ENCODE measurements at regions not wholly inside any gene's neighbourhood (a gene's known extent, or its start where the extent isn't known, plus 50 kb on each side); places are given as distances from the start of the nearest gene placed in this dataset.
"Not testable (repeated sequence)": the region's sequence is repeated elsewhere in the genome, so short reads cannot be mapped to it uniquely, and the experiment has no call there.

DNA sequence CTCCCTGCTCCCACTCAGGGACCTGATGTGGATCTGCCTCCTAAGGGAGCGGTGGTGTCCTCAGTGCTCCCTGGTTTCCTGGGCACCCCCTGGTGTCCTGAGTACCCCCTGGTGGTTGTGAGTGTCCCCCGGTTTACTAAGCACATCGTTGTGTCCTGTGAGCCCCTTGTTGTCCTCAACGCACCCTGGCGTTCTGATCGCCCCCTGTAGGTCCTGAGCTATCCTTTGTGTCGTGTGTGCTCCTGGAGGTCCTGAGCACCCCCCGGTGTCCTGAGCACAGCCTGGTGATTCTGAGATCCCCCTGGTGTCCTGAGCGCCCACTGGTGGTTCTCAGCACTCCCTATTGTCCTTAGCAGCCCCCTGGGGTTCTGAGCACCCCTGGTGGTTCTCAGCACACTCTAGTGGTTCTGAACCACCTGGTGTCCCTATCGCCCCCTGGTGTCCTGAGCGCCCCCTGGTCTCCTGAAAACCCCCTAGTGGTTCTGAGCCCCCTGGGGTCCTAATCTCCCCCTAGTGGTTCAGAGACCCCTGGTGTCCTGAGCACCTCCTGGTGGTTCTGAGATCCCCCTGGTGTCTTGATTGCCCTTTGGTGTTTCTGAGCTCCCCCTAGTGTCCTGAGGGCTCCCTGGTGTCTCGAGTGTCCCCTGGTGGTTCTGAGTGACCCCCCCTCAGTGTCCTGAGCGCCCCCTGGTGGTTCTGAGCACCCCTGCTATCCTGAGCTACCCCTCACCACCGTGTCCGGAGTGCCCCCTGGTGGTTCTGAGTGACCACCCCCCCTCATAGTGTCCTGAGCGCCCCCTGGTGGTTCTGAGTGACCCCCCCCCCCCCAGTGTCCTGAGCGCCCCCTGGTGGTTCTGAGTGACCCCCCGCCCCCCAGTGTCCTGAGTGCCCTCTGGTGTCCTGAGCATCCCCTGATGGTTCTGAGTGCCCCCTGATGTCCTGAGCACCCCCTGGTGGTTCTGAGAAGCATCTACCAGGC, 615.1 kb downstream of the TMEM121 start:
- no peak for DNase-seq (ENCODE audit: low spot score)

DNA sequence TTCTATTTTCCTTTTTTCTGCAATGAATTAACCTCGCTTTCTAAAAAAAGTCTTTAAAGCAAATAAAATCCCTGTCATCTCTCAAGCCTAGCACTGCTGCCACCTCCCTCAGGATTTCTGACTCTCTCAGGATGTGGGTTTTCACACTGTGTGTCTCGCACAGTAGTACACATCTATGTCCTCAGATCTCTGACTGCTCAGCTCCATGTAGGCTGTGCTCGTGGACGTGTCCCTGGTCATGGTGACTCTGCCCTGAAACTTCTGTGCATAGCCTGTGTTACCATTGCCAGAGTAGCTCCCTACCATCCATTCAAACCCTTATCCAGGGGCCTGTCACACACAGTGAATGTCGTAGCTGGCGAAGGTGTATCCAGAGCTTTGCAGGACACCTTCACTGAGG, 619.3 kb downstream of the TMEM121 start:
- not testable (repeated sequence) for DNase-seq (ENCODE audit: low spot score)

DNA sequence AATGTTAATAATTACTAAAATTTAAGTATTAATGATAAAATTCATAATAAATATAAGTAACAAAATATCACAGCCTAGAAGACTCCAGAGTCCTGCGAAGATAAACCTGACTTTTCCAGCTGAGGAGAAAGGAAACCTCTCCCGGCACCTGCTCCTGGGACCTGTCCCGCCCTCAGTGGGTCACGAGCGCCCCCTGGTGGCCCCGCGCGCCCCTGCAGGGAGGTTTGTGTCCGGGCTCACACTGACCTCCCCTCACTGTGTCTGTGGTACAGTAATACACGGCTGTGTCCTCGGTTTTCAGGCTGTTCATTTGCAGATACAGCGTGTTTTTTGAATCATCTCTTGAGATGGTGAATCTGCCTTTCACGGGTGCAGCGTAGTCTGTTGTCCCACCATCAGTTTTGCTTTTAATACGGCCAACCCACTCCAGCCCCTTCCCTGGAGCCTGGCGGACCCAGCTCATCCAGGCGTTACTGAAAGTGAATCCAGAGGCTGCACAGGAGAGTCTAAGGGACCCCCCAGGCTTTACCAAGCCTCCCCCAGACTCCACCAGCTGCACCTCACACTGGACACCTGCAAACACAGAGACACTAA, 627.1 kb downstream of the TMEM121 start:
- DNase-seq (ENCODE audit: low spot score): not testable (repeated sequence)

DNA sequence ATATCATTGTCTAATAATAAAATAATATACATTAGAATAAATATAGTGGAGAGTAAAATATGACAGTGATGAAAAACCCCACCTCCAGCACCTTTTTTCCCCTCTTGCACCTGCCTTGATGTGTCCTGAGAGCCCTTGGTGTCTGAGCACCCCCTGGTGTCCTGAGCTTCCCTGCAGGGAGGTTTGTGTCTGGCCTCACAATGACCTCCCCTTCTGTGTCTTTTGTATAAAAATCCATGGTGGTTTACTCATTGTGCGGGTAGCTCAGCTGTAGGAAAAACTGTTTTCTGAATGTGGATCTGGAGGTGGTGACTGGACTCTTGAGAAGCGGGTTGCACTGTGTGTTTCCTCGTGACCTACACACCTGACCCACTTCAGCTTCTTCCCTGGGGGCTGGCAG, 636.9 kb downstream of the TMEM121 start:
- DNase-seq (ENCODE audit: low spot score): no peak

DNA sequence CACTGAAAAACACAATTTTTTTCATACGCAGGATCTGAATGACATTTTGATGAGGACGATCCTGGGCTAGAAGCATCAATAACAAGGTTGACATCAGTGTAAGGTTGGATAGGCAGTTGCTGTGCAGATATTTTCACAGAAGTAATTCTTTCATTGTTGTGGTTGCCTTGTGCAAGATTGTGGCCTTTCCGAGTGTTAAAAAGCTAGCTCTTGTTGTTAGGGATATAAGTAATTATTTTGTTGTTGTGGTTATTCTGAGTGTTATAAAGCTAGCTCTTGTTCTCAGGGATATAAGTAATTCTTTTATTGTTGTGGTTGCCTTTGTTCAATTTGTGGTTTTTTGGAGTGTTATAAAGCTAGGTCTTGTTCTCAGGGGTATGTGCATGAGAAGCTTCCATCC, 637.4 kb downstream of the TMEM121 start:
- not testable (repeated sequence) for DNase-seq (ENCODE audit: low spot score)

DNA sequence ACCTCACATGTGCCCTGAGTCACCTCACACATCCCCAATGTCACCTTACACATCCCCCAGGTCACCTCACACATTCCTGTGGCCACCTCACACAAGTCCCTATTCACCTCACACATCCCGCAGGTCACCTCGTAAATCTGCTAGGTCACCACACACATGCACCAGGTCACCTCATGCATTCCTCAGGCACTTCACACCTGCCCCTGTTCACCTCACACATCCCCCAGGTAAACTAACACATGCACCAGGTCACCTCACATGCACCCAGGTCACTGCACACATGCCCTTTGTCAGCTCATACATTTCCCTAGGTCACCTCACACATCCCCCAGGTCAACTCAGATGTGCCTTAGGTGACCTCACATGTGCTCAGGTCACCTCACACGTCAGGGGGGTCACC, 639.8 kb downstream of the TMEM121 start:
- DNase-seq (ENCODE audit: low spot score): no peak

DNA sequence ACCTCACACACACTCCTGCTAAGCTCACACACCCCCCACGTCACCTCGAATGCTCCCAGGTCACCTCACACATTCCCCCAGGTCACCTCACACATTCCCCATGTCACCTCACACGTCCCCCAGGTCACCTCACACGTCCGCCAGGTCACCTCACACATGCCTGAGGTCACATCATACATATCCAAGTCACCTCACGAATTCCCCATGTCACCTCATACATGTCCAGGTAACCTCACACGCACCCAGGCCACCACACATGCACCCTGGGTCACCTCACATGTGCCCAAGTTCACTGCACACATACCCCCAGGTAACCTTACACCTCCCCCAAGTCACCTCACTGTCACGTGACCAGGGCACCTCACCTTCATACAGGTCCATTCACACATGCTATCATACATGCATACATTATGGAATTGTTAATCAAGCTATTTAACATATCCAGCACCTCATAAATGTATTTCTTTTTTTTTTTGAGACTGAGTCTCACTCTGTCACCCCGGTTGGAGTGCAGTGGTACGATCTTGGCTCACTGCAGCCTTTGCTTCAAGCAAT, 640.3 kb downstream of the TMEM121 start:
- DNase-seq (ENCODE audit: low spot score): no peak

DNA sequence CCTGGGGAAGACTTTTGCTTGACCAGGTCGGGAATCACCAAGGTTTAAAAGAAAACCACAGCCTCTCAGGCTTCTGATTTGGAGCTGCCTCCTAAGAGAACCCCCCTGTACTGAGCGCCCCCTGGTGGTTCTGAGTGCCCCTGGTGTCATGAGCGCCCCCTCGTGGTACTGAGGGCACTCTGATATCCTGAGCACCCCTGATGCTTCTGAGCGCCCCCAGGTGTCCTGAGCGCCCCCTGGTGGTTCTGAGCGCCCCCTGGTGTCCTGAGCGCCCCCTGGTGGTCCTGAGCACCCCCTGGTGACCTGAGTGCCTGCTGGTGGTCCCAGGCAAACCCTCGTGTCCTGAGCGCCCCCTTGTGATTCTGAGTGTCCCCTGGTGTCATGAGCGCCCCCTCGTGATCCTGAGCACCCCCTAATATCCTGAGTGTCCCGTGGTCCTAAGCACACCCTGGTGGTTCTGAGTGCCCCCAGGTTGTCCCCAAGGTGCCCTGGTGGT, 643.8 kb downstream of the TMEM121 start:
- DNase-seq (ENCODE audit: low spot score): not testable (repeated sequence)

DNA sequence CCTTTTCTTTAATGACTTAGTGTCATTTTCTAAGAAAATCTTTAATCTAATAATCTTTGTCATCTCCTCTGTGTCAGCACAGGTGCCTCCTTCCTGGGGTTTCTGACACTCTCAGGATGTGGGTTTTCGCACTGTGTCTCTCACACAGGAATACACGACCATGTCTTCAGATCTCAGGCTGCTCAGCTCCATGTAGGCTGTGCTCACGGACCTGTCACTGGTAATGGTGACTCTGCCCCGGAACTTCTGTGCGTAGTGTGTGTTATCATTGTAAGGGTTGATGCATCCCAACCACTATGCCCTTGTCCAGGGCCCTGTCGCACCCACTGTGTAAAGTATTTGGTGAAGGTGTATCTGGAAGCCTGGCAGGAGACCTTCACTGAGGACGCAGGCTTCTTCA, 647.8 kb downstream of the TMEM121 start:
- DNase-seq (ENCODE audit: low spot score): no peak

DNA sequence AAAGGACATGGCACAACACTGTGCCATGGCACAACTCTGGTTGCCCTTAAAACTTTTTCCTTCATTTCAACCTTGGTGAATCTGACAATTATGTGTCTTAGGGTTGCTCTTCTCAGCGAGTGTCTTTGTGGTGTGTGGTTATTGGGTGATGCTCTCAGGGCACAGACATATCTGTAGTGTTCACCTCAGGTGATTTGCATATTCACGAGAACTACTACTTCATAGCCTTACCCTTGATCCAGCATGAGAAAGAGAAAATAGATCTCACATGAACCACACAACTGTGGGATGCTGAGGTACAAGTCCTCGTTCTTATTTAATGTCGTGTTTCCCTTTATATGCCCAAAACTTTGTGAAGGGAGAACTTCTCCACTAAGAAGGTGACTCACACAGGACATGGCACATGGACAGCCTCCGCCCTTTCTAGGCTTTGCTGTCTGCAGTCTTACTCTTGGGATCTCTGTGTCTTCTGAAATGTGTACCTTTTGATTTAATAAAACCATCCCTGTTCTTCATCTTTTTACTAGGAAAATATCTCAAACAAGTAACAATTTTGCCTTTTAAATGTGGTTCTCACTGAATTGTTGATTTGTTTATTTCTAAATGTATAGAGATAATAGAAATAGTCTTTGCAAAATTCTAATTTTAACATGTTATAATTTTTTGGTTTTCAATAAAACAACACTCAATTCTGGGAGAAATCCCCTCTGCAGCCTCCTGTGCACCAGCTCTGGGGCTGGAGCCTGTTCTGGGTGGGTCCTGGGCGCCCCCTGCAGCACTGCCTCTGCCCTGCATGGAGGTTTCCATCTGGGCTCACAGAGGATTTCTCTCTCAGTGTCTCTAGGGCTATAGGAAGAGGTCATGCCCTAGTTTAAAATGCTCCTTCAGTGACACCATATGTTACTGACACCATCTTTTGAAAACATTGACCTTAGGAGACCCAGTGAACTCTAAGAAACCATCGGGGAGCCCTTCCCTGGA, 651.2 kb downstream of the TMEM121 start:
- not testable (repeated sequence) for DNase-seq (ENCODE audit: low spot score)

DNA sequence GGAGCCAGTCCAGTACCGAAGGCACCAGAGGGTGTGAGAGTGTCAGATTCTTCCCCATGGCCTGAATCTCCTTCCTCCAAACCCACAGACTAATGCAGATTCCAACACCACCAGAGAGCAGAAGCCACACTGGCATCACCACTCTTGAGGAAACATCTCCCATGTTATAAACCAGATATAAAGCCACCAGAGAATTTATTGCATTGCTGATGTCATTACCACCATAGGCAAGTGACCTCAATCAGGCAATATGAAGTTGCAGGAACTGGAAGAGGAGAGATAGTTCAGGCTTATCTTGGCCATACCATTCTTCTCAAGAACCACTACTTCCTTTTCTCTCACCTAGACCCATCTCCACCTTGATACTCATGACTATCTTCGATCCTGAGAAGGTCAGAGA, 653.4 kb downstream of the TMEM121 start:
- DNase-seq (ENCODE audit: low spot score): no peak

DNA sequence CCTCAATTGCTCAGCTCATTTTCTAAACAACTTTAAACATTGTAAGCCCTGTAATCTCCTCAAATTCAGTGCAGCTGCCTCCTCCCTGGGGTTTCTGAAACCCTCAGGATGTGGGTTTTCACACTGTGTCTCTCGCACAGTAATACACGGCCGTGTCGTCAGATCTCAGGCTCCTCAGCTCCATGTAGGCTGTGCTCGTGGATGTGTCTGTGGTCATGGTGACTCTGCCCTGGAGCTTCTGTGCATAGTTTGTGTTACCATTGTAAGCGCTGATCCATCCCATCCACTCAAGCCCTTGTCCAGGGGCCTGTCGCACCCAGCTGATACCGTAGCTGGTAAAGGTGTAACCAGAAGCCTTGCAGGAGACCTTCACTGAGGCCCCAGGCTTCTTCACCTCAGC, 658.4 kb downstream of the TMEM121 start:
- DNase-seq (ENCODE audit: low spot score): not testable (repeated sequence)

DNA sequence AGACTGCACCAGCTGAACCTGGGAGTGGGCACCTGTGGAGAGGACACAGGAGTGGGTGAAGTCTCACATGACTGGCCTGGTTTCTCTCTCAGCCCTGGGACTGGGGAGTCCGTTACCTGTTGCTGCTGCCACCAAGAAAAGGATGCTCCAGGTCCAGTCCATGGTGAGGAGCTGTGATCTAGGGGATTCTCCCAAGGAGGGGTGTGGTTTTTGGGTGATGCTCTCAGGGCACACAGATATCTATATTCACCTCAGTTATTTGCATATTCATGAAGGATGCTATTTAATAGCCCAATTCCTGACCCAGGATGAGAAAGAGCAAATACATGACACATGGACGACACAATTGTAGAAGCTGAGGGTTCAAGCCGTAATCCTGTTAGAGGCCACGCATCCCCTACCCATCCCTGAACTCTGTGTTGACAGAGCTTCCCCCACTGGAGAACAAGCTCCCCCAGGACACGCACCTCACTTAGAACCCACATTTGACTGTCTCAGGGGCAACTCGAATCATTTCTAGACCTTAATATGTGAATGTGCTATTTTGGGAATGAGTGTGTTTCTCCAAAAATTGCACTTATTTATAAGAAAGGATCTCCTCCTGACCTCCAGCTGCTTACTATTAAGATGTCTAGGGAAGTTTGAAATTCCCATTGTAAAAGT, 658.9 kb downstream of the TMEM121 start:
- not testable (repeated sequence) for DNase-seq (ENCODE audit: low spot score)

DNA sequence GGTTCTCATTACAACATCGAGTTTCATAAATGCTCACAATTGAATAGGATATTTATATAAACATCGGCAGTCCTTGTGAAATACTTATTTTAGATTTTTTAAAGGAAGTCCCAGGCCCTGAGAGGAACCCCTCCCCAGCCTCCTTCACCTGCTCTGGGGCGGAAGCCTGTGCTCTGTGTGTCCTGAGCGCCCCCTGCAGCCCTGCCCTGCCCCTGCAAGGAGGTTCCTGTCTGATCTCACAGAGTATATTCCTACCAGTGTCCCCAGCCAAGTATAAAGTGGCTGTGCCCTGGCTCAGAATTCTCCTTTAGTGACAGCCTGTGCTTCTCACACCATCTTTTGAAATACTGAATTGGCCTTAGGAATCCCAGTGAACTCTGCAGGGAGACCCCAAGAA, 659.5 kb downstream of the TMEM121 start:
- DNase-seq (ENCODE audit: low spot score): no peak

DNA sequence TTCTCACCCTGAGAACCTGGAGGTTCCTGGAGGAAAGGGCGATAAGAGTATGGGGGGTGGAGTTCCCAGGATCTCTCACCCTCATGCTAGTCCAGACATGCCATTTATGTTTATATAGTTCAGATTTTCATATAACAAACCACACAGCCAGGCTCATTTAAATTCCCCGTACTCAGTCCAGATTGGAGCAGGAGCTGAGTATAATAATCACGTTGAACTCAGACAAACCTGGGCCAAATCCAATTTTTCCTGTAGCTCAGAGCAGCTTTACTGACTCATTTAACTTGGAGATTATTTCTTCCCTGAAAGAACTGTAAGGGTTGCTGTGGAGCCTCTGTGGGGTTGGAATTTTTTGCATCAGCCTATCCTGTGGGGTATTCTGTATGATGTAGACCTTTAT, 660.8 kb downstream of the TMEM121 start:
- no peak for DNase-seq (ENCODE audit: low spot score)

DNA sequence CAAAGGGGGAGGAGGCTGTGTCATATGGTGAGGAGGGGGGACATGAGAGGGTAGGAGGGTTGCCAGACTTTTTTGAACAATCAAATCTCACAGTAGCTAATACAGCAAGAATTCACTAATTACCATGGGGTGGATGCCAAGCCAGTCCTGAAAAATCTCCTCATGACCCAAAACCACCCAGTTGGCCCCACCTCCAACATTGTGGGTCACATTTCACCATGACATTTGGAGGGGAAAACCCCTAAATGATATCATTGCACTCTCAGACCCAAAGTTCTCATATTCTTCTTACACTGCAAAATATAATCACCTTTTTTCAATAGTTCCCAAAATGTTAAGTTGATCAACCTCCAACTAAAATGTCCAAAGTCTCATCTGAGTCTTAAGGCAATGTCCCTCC, 666.3 kb downstream of the TMEM121 start:
- DNase-seq (ENCODE audit: low spot score): not testable (repeated sequence)

DNA sequence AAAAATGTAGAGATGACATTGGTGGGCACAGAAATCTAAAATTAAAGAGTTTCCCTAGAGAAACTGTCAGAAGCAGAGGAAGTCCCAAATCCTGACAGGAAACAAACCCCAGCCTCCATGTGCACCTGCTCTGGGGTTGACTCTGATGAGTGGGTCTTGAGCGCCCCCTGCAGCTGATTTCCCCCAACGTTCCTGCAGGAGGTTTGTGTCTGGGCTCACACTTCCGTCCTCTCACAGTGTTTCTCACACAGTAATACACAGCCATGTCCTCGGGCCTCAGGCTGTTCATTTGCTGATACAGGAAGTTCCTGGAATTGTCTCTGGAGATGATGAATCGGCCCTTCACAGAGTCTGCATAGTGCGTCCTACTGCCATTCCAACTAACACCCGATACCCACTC, 670.1 kb downstream of the TMEM121 start:
- DNase-seq (ENCODE audit: low spot score): not testable (repeated sequence)

DNA sequence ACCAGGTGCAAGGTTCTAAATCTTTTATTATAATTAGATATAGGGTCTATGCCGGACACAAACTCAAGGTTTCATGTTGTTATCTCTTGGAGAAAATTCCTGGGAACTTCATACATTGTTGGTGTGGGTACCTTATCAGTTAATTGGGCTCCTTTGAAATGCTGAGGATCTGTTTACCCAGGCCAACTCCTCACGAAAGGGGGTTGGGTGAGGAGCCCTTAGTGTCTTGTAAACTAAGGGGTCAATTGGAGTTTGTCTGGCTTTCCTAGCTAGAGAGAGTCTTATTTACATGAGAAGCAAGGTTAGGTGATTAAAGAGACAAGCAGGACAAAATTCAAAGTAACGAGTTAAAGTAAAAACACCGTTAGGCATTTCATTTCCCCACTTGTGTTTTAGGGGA, 670.9 kb downstream of the TMEM121 start:
- not testable (repeated sequence) for DNase-seq (ENCODE audit: low spot score)

DNA sequence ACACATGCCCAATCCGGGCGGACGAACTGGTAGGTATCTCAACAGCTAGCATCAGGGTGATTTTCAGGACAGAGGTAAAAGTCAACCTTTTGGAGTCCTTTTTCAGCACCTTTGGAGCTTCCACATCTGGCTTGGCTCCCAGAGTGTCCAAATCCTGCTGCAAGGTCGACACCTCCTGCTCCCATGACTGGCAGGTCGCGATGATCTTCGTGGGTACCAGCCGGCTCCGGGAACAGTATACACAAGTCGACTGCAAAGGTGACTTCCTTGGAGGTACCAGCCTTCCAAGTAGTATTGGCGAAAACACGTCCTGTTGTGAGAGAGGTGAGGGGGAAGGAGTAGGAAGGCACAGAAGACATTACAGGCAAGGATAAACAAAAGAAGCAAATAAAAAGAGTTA, 672.7 kb downstream of the TMEM121 start:
- no peak for DNase-seq (ENCODE audit: low spot score)

DNA sequence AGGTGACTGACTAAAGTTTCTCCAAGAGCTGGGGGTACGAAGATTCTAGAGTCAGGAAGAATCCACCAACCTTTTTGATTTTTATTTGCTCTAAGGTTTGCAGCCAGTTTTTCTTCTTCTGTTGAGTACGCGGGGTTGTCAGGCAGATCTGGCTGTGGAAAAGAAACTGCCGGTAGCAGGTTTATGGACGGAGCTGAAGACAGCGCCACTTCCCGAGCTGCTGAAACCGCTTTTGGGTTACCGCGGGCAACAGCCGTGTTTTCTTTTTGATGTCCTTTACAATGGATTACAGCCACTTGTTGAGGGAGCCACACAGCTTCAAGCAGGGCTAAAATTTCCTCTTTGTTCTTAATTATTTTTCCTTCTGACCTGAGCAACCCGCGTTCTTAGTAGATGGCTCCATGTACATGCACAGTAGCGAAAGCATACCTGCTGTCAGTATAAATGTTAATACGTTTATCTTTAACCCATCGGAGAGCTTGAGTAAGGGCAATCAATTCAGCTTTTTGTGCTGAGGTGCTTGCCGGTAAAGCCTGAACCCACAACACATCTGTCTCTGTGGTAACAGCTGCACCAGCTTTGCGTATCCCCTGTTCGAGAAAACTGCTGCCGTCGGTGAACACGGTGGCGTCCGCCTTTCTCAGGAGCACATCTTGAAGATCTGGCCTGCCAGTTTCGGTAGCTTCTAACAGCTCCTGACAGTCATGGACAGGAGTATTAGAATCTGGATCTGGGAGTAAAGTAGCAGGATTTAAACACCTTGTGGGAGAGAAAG, 674.3 kb downstream of the TMEM121 start:
- no peak for DNase-seq (ENCODE audit: low spot score)

All from AG20443 (cell line).